ENCODE measurements at regions not wholly inside any gene's neighbourhood (a gene's known extent, or its start where the extent isn't known, plus 50 kb on each side); places are given as distances from the start of the nearest gene placed in this dataset.

DNA sequence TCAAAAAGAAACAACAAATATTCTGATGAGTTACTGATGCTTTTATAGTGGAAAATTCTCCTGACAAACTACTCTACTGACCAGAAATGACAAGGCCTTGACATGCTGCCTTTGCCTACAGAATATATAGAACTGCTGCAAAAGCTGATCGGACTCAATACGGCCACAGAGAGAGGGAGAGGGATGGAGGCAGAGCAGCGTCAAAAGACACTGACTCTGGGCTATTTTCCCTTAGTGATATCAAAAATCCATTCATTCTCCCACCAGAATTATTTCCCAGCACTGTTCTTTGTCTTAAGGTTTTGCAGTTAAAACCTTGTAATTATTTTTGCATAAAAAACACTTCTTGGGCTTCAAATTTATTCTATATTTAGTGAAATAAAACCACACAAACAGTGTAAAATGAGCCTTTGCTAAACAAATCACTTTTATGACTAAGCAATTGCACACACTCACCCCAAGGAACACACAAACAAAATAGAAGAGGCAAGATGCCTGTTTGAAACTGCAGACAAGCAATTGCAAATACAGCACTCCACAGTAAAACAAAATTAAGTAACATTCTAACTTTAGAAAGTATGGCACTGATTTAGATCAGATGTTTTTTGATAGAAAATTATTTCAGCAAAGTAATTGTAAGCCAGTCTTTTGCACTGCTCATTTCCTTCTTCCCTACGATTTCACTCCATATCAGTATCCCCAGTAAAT, 1036.4 kb downstream of the ADGRL2 start:
- Histone ChIP-seq H3K4me3 (no peak overlapping the region), H3K9me3 (no peaks in the 10 kb centered on the region), H3K27me3 (no peaks in the 10 kb centered on the region), H3K4me1 (peaks cover 0 to 19% (median 8%) of the 10 kb centered on the region in 3 donors), H3K27ac (no peak overlapping the region), H3K36me3 (no peaks in the 10 kb centered on the region)
- no peak for DNase-seq
- intact Hi-C loops (cut with DNase I), result no loop called here
- WGBS, 2 donors, result 65 to 80% methylated on average over 4 of the region's 4 CpGs
- TF ChIP-seq POLR2A (IDR thresholded peaks at IDR 0.05), result no peak
- TF ChIP-seq, protein P1, sequence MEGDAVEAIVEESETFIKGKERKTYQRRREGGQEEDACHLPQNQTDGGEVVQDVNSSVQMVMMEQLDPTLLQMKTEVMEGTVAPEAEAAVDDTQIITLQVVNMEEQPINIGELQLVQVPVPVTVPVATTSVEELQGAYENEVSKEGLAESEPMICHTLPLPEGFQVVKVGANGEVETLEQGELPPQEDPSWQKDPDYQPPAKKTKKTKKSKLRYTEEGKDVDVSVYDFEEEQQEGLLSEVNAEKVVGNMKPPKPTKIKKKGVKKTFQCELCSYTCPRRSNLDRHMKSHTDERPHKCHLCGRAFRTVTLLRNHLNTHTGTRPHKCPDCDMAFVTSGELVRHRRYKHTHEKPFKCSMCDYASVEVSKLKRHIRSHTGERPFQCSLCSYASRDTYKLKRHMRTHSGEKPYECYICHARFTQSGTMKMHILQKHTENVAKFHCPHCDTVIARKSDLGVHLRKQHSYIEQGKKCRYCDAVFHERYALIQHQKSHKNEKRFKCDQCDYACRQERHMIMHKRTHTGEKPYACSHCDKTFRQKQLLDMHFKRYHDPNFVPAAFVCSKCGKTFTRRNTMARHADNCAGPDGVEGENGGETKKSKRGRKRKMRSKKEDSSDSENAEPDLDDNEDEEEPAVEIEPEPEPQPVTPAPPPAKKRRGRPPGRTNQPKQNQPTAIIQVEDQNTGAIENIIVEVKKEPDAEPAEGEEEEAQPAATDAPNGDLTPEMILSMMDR (IDR thresholded peaks at IDR 0.05), result no peak

DNA sequence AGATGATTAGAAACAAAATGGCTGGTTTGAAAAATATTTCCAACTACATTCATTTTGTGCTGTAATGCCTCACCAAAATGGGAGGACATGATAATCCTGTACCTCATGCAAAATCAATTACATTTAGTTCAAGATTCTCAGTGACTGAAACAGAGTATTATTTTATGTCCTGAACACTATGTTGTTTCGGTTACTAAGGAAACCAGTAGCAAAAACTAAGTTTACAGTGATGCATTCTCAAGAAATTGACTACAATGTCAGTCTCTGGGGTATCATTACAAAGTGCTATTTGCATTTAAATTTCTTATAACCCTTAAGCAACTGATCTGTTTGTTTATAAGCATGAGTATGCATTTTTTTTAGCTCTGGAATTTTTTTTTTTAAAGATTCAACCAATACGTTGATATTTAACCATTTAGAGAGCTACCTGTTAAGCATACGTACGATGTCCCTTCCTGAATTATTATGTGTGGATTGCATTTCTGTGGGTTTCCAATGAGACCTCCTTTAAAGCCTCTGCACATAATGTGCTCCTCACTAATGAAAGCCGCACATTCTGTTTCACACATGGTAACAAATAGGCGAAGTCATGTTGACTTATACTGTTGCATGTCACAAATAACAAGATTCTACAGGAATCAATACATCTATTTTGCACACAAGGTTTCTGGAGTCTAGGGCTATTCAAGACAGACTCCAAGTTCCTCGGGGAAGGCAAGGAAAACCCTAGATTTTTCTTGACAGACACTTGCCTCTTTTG, 1035.7 kb downstream of the ADGRL2 start:
- no peaks in the 10 kb centered on the region for H3K27me3 ChIP-seq
- 80 to 88% methylated on average over 7 of the region's 7 CpGs for WGBS, 2 donors
- H3K4me3 ChIP-seq, result no peak overlapping the region
- peaks cover 0 to 19% (median 8%) of the 10 kb centered on the region in 3 donors for H3K4me1 ChIP-seq
- no peak overlapping the region for H3K27ac ChIP-seq
- no peaks in the 10 kb centered on the region for H3K36me3 ChIP-seq
- intact Hi-C loops (cut with DNase I), result no loop called here
- DNase-seq, result no peak
- no peak for TF ChIP-seq POLR2A (IDR thresholded peaks at IDR 0.05)
- TF ChIP-seq, protein P1 (IDR thresholded peaks at IDR 0.05), result no peak
- H3K9me3 ChIP-seq, result no peaks in the 10 kb centered on the region

GRCh38 chr1:82830690-82831380, 1030.1 kb downstream of the ADGRL2 start:
- TF ChIP-seq, protein P1 (IDR thresholded peaks at IDR 0.05), result no peak
- no peak for TF ChIP-seq POLR2A (IDR thresholded peaks at IDR 0.05)
- H3K27ac ChIP-seq, result no peak overlapping the region
- no peaks in the 10 kb centered on the region for H3K36me3 ChIP-seq
- no peaks in the 10 kb centered on the region for H3K9me3 ChIP-seq
- no peaks in the 10 kb centered on the region for H3K27me3 ChIP-seq
- intact Hi-C loops (cut with DNase I), result no loop called here
- H3K4me1 ChIP-seq, result no peaks in the 10 kb centered on the region
- 81 to 92% methylated on average over 6 of the region's 6 CpGs for WGBS, 2 donors
- no peak overlapping the region for H3K4me3 ChIP-seq
- DNase-seq, result no peak

DNA sequence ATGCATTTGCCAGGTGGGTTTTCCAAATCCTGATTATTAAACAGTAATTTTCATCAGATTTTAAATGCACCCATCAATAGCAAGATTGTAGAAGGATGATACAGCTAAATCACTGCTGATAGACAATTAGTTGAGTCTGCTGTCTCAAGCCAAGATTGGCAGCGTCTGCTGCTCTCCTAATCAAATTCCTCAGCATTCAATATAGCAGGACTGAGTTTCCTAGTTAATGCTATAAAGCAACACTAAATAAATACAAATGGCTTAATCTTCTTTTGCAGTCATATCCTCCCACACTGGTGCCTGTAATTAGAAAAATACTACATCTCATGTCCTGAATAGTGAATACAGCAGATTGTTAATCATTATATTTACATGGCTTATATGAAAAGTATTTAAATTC, 1028.8 kb downstream of the ADGRL2 start:
- TF ChIP-seq POLR2A (IDR thresholded peaks at IDR 0.05), result no peak
- TF ChIP-seq, protein P1 (IDR thresholded peaks at IDR 0.05), result no peak
- no peaks in the 10 kb centered on the region for H3K9me3 ChIP-seq
- H3K27ac ChIP-seq, result no peak overlapping the region
- DNase-seq, result no peak
- H3K27me3 ChIP-seq, result no peaks in the 10 kb centered on the region
- H3K4me3 ChIP-seq, result no peak overlapping the region
- no peaks in the 10 kb centered on the region for H3K4me1 ChIP-seq
- H3K36me3 ChIP-seq, result no peaks in the 10 kb centered on the region
- intact Hi-C loops (cut with DNase I), result no loop called here
- WGBS, 2 donors, result 84 to 93% methylated on average over 1 of the region's 1 CpG

- Histone ChIP-seq H3K9me3 (no peaks in the 10 kb centered on the region), H3K4me3 (no peak overlapping the region), H3K4me1 (peaks cover 0 to 11% (median 0%) of the 10 kb centered on the region in 3 donors), H3K27ac (no peak overlapping the region), H3K36me3 (no peaks in the 10 kb centered on the region), H3K27me3 (no peaks in the 10 kb centered on the region)
- TF ChIP-seq, protein P1 (IDR thresholded peaks at IDR 0.05), result no peak
- TF ChIP-seq POLR2A (IDR thresholded peaks at IDR 0.05), result no peak
- no peak for DNase-seq
- WGBS, 2 donors, result 80 to 89% methylated on average over 3 of the region's 3 CpGs
- intact Hi-C loops (cut with DNase I), result no loop called here
These were observed 1023.1 kb downstream of the ADGRL2 start for GRCh38 chr1:82823876-82824275.
